ENCODE measurements at regions not wholly inside any gene's neighbourhood (a gene's known extent, or its start where the extent isn't known, plus 50 kb on each side); places are given as distances from the start of the nearest gene placed in this dataset.
A peak's percentile ranks its signal among the peaks of the same experiment; 100 is the strongest.

DNA sequence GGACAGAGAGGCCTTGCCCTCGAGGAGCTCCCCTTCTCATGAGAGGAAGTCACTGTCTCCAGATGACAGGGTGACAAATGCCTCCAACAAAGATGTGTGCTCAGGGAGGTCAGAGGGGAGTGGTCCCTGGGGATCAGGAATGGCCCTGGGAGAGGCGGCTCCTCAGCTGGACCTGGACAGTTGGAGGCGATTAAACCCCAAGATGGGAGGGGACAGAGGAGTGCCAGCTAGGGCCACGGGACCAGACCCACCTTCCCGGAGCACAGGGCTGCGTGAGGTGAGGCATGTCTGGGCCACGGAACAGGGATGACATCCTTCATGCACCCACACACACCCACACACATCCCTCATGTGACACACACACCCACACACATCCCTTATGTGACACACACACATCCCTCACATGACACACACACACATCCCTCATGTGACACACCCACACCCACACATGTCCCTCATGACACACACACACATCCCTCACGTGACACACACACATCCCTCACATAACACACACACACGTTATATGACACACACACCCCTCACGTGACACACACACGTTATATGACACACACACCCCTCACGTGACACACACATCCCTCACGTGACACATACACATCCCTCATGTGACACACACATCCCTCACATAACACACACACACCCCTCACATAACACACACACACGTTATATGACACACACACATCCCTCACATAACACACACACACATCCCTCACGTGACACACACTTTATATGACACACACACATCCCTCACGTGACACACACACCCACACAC is 57.4 kb upstream of the SLCO4A1 start:
- DNase-seq = no peak
- no peaks in the 10 kb centered on the region for H3K9me2 ChIP-seq (replicated peaks; ENCODE audit: insufficient read depth, low read length)
- H2AFZ ChIP-seq (ENCODE audit: low read length) = no peak overlapping the region
- H4K20me1 ChIP-seq (ENCODE audit: insufficient read depth, low read depth, low read length) = no peaks in the 10 kb centered on the region; the same call in 1 of the 2 replicates
- H3K9ac ChIP-seq (ENCODE audit: low read length) = no peak overlapping the region
- no peaks in the 10 kb centered on the region for H3K9me3 ChIP-seq (ENCODE audit: low read length)
- H3K36me3 ChIP-seq (ENCODE audit: insufficient read depth, low read length) = no peaks in the 10 kb centered on the region
- no peak overlapping the region for H3K27ac ChIP-seq (ENCODE audit: low read length)
- H3K4me3 ChIP-seq (ENCODE audit: low read length) = no peak overlapping the region
- H3K4me1 ChIP-seq (ENCODE audit: low read length) = no peaks in the 10 kb centered on the region
- no peaks in the 10 kb centered on the region for H3K27me3 ChIP-seq (ENCODE audit: low read length)
- no peaks in the 10 kb centered on the region for H3K79me2 ChIP-seq (ENCODE audit: low read length)
- H3K4me2 ChIP-seq (ENCODE audit: low read depth, low read length, poor library complexity, severe bottlenecking) = no peak overlapping the region

DNA sequence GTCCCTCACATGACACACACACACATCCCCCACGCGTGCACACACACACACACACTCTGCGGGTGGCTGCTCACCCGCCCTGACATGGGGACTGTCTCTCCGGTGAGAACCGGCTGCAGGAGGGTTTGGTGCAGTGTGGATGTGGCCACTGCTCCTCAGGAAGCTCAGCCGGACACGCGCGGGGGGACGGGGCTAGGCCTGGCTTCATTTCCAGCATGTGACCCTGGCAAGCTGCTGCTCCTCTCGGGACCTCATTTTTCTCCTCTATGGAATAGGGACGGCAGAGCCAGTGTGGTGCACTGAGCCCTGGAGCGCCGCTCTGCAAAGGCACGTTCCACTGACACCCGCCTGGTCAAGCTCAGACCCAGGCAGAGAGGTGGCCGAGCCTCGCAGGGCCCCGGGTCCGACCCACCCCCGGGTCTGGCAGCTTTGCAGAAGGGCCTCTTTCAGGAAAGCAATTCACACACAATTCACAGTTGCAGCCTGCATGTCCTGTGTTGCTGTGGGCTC is 56.8 kb upstream of the SLCO4A1 start:
- H4K20me1 ChIP-seq (ENCODE audit: insufficient read depth, low read depth, low read length) = no peaks in the 10 kb centered on the region; the same call in 1 of the 2 replicates
- no peaks in the 10 kb centered on the region for H3K4me1 ChIP-seq (ENCODE audit: low read length)
- H3K27ac ChIP-seq (ENCODE audit: low read length) = no peak overlapping the region
- no peak for DNase-seq
- no peaks in the 10 kb centered on the region for H3K27me3 ChIP-seq (ENCODE audit: low read length)
- no peaks in the 10 kb centered on the region for H3K36me3 ChIP-seq (ENCODE audit: insufficient read depth, low read length)
- H3K9me3 ChIP-seq (ENCODE audit: low read length) = no peaks in the 10 kb centered on the region
- H3K4me3 ChIP-seq (ENCODE audit: low read length) = no peak overlapping the region
- no peak overlapping the region for H3K9ac ChIP-seq (ENCODE audit: low read length)
- H3K9me2 ChIP-seq (replicated peaks; ENCODE audit: insufficient read depth, low read length) = no peaks in the 10 kb centered on the region
- no peak overlapping the region for H3K4me2 ChIP-seq (ENCODE audit: low read depth, low read length, poor library complexity, severe bottlenecking)
- no peak overlapping the region for H2AFZ ChIP-seq (ENCODE audit: low read length)
- H3K79me2 ChIP-seq (ENCODE audit: low read length) = no peaks in the 10 kb centered on the region

DNA sequence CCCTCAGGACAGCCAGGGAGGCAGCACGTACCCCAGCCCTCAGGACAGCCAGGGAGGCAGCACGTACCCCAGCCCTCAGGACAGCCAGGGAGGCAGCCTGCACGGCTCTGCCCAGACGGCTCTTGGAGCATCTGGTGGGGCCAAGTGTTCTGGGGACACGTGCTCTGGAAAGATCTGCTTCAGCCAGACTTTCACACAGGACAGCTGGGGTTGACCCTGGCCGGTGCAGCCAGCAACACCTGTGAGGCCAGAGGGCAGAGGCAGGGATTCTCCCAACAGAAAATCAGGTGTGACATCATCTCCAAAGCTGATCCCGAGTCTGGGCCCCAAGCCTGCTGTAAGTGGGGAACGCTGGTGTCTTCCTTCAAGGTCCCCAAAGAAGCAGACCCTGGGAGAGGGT is 55.5 kb upstream of the SLCO4A1 start:
- no peaks in the 10 kb centered on the region for H4K20me1 ChIP-seq (ENCODE audit: insufficient read depth, low read depth, low read length)
- H3K9ac ChIP-seq (ENCODE audit: low read length) = no peak overlapping the region
- no peaks in the 10 kb centered on the region for H3K4me1 ChIP-seq (ENCODE audit: low read length)
- no peaks in the 10 kb centered on the region for H3K79me2 ChIP-seq (ENCODE audit: low read length)
- DNase-seq = no peak
- H3K9me3 ChIP-seq (ENCODE audit: low read length) = no peaks in the 10 kb centered on the region
- H2AFZ ChIP-seq (ENCODE audit: low read length) = no peak overlapping the region
- H3K27ac ChIP-seq (ENCODE audit: low read length) = no peak overlapping the region
- no peaks in the 10 kb centered on the region for H3K9me2 ChIP-seq (replicated peaks; ENCODE audit: insufficient read depth, low read length)
- no peaks in the 10 kb centered on the region for H3K36me3 ChIP-seq (ENCODE audit: insufficient read depth, low read length)
- H3K4me2 ChIP-seq (ENCODE audit: low read depth, low read length, poor library complexity, severe bottlenecking) = no peak overlapping the region
- no peaks in the 10 kb centered on the region for H3K27me3 ChIP-seq (ENCODE audit: low read length)
- no peak overlapping the region for H3K4me3 ChIP-seq (ENCODE audit: low read length)

DNA sequence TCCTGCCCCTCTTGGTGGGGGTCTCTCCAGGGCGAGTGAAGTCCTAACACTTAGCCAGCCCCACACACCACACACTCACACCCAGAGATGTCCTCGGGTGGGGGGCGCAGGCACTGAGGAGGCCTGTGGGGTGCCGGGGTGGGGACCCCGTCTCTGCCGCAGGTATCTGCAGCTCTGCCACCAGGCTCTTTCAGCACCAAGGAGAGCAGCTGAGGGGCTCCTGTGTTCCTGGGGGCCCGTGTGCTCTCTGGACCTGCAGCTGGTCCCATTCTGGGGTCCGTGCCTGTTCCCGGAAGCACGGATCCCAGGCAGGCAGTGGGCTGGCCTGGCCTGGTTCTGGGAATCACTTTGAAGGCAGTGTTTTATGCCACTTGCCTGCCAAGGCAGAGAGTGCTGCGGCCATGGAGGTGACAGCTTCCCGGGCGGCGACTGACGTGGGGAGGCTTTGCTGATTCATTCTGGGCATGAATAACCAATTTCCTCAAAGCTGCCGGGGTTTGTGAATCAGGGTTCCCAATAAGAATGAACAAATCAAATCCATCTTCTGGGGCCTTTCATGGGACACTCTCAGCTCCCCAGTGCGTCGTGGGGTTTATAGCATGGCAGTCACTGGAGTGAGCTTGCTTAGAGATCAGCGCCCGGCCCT is 54.4 kb upstream of the SLCO4A1 start:
- H3K9ac ChIP-seq (ENCODE audit: low read length) = no peak overlapping the region
- no peaks in the 10 kb centered on the region for H4K20me1 ChIP-seq (ENCODE audit: insufficient read depth, low read depth, low read length)
- H3K27ac ChIP-seq (ENCODE audit: low read length) = no peak overlapping the region
- no peak overlapping the region for H3K4me2 ChIP-seq (ENCODE audit: low read depth, low read length, poor library complexity, severe bottlenecking)
- H3K9me2 ChIP-seq (replicated peaks; ENCODE audit: insufficient read depth, low read length) = no peaks in the 10 kb centered on the region
- no peaks in the 10 kb centered on the region for H3K79me2 ChIP-seq (ENCODE audit: low read length)
- no peak overlapping the region for H2AFZ ChIP-seq (ENCODE audit: low read length)
- H3K9me3 ChIP-seq (ENCODE audit: low read length) = no peaks in the 10 kb centered on the region
- no peaks in the 10 kb centered on the region for H3K4me1 ChIP-seq (ENCODE audit: low read length)
- no peaks in the 10 kb centered on the region for H3K27me3 ChIP-seq (ENCODE audit: low read length)
- H3K36me3 ChIP-seq (ENCODE audit: insufficient read depth, low read length) = no peaks in the 10 kb centered on the region
- peak; percentile 56 for DNase-seq
- H3K4me3 ChIP-seq (ENCODE audit: low read length) = no peak overlapping the region

DNA sequence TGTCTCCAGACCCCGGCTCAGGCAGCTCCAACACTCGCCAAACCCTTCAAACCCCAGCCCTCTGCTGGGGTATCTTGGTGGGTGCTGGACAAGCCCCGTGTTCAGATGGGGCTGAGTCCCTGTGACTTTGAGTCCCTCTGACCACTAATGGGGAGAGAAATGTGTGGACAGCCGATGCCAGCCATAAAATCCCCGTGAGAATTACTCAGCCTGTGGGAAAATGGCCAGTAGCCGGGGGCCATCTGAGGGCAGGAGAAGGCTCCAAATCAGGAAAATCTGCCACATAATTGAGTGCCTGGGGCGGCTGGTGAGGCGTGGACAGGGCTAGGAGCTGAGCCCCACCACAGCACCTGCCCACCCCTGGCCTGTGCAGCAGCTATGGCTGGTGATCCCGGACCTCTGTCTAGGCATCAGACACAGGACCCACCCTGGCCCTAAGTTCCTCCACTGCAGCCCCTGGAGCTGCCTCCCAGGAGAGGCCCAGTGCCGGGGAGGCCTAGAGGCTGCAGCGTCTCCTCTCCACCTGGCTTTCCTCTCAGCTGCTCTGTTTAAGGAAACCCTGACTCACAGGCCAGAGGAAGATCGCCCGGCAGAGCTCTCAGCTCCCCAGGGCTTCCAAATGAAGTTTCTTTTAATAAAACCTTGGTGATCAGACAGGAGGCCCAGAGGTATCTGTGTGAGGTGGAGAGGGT is 53.7 kb upstream of the SLCO4A1 start:
- Histone ChIP-seq H3K4me3 (ENCODE audit: low read length) (no peak overlapping the region), H2AFZ (ENCODE audit: low read length) (no peak overlapping the region), H3K4me1 (ENCODE audit: low read length) (no peaks in the 10 kb centered on the region), H3K79me2 (ENCODE audit: low read length) (no peaks in the 10 kb centered on the region), H3K36me3 (ENCODE audit: insufficient read depth, low read length) (no peaks in the 10 kb centered on the region), H3K27me3 (ENCODE audit: low read length) (no peaks in the 10 kb centered on the region), H3K4me2 (ENCODE audit: low read depth, low read length, poor library complexity, severe bottlenecking) (no peak overlapping the region), H3K9me2 (replicated peaks; ENCODE audit: insufficient read depth, low read length) (no peaks in the 10 kb centered on the region), H3K9me3 (ENCODE audit: low read length) (no peaks in the 10 kb centered on the region), H4K20me1 (ENCODE audit: insufficient read depth, low read depth, low read length) (no peaks in the 10 kb centered on the region), H3K9ac (ENCODE audit: low read length) (no peak overlapping the region), H3K27ac (ENCODE audit: low read length) (no peak overlapping the region)
- no peak for DNase-seq

DNA sequence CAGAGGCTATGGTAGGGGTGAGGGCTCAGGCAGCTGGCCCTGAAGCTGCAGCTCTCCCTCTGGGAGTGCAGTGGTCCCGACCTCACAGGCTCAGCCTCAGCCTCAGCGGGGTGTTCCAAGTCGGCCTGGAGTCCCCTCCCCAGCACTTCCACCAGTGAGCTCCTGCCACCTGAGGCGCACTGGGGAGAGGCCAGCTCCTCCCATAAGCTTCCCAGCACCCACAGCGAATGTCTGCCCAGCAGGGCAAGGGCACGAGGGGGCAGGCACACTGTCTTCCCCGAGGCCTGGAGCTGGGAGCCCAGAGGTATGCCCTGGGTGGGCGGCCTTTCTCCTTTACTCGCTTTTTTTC is 53.2 kb upstream of the SLCO4A1 start:
- H3K36me3 ChIP-seq (ENCODE audit: insufficient read depth, low read length) = no peaks in the 10 kb centered on the region
- no peaks in the 10 kb centered on the region for H3K4me1 ChIP-seq (ENCODE audit: low read length)
- H3K79me2 ChIP-seq (ENCODE audit: low read length) = no peaks in the 10 kb centered on the region
- no peaks in the 10 kb centered on the region for H4K20me1 ChIP-seq (ENCODE audit: insufficient read depth, low read depth, low read length)
- no peak overlapping the region for H3K27ac ChIP-seq (ENCODE audit: low read length)
- H3K4me2 ChIP-seq (ENCODE audit: low read depth, low read length, poor library complexity, severe bottlenecking) = no peak overlapping the region
- H3K27me3 ChIP-seq (ENCODE audit: low read length) = no peaks in the 10 kb centered on the region
- H3K9ac ChIP-seq (ENCODE audit: low read length) = no peak overlapping the region
- no peaks in the 10 kb centered on the region for H3K9me3 ChIP-seq (ENCODE audit: low read length)
- no peak overlapping the region for H3K4me3 ChIP-seq (ENCODE audit: low read length)
- no peak for DNase-seq
- no peak overlapping the region for H2AFZ ChIP-seq (ENCODE audit: low read length)
- H3K9me2 ChIP-seq (replicated peaks; ENCODE audit: insufficient read depth, low read length) = no peaks in the 10 kb centered on the region

DNA sequence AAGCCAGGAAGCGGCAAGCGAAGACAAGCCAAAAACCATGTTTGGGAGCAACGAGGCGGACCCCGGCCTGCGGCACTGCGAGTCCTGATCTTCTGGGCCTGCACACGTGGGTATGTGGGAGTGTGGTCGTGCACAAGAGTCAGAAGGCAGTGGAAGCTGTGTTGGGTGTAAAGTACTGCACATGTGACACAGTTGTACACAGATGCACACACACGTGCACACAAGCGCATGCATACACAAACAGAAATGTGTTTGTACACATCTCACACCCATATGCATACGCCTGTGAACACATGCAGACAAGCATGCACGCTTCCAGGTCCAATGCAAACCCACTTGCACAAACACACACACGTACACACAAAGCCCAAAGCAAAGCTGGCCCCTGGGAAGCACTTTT is 52.6 kb upstream of the SLCO4A1 start:
- Histone ChIP-seq H3K36me3 (ENCODE audit: insufficient read depth, low read length) (no peaks in the 10 kb centered on the region), H3K4me2 (ENCODE audit: low read depth, low read length, poor library complexity, severe bottlenecking) (no peak overlapping the region), H3K4me3 (ENCODE audit: low read length) (no peak overlapping the region), H3K9me3 (ENCODE audit: low read length) (no peaks in the 10 kb centered on the region), H3K9ac (ENCODE audit: low read length) (no peak overlapping the region), H3K27me3 (ENCODE audit: low read length) (no peaks in the 10 kb centered on the region), H3K27ac (ENCODE audit: low read length) (no peak overlapping the region), H3K9me2 (replicated peaks; ENCODE audit: insufficient read depth, low read length) (no peaks in the 10 kb centered on the region), H4K20me1 (ENCODE audit: insufficient read depth, low read depth, low read length) (no peaks in the 10 kb centered on the region), H3K4me1 (ENCODE audit: low read length) (no peaks in the 10 kb centered on the region), H2AFZ (ENCODE audit: low read length) (no peak overlapping the region), H3K79me2 (ENCODE audit: low read length) (no peaks in the 10 kb centered on the region)
- DNase-seq = no peak
